ENCODE measurements at regions not wholly inside any gene's neighbourhood (a gene's known extent, or its start where the extent isn't known, plus 50 kb on each side); places are given as distances from the start of the nearest gene placed in this dataset.

GRCh38 chr1:4140241-4140640, 240.2 kb upstream of the C1orf174 start:
- no peak for TF ChIP-seq CTCF (IDR thresholded peaks at IDR 0.05; ENCODE audit: low read depth, low read length, missing input control)
- no peak for TF ChIP-seq JUND (IDR thresholded peaks at IDR 0.05)
- TF ChIP-seq EGR1 (IDR thresholded peaks at IDR 0.05; ENCODE audit: low read depth in 2 of 2): no peak
- no peak for TF ChIP-seq RAD21 (IDR thresholded peaks at IDR 0.05)
- no peak for TF ChIP-seq FOXA1 (IDR thresholded peaks at IDR 0.05)
- no peak for TF ChIP-seq RXRA (IDR thresholded peaks at IDR 0.05)
- TF ChIP-seq SP1 (IDR thresholded peaks at IDR 0.05): no peak
